Activated CD4-positive, alpha-beta T cell treated with anti-CD3 and anti-CD28 coated beads, Interleukin-2, Interleukin-6, amounts not matched to agents 100 ng/mL and 50 ng/mL, durations not matched to agents 16 hours and 8 hours (primary cell): ENCODE measurements at regions not wholly inside any gene's neighbourhood (a gene's known extent, or its start where the extent isn't known, plus 50 kb on each side); places are given as distances from the start of the nearest gene placed in this dataset.

Experiments
- DNase-seq: peaks from one replicate; pipeline ENCODE4 v3.0.0-alpha.2; 2020

DNA sequence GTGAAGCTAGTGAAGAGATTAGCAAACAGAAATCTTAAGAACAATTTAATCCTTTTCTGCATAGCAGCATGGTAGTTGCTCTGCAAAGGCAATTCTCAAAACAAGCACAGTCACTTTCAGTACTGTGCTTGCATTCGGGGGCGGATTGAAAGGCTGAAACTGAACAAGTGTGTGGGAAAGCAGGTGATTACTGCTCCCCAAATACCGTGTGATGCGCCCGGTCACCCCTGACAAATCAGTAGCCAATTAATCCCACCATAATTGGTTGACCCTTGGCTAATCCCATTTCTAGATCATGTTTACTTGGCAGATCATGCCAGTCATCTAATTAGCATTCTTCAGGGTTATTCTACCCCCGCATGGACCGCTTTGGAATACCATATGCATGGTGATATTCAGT is 76.5 kb upstream of the ADRB1 start:
- no peak for DNase-seq

DNA sequence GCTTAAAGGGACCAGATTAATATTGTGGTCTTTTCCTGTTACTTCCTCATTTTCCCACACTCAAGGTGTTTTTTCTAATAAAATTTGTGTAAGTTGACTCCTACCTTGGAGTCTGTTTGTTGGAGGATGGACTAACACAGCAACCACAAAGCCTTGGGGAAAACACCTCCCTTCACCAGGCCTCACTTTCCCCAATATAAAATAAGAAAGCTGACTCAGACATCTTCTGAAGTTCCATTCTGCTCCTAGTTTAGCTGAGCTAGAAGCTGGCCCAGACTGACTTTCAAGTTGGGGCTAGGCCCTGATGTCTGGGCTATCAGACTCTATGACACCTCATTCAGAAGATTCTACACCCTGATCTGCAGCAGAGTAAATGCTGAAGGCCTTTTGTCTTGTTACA is 73.0 kb upstream of the ADRB1 start:
- no peak for DNase-seq

DNA sequence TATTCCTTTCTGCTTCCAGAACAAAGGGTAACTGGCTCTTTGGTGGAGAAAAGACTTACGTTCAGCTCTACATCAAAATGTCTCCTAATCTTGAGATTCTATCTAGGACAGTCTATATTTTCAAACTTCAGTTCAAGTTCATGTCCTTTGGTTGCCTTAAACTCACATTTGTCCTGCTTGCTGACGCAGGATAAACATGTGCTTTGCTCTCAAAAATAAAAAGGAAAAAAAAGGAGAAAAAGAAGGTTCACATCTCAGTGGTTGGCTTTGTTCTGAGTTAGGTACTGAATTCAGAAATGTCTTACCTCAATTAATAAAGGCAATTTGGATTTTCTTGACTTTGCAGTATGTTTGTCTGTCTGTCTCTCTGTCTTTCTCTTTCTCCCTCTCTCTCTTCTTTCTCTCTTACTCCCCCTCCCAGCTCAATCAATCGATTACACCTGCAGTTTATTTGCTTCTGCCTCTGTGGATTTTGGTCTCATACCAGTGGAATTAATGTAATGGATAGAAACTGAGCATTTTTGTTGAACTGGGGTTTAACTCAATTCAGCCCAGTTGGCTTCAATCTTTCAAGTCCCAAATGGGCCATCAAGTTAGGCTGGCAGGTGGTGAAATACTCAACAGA is 72.2 kb upstream of the ADRB1 start:
- no peak for DNase-seq

DNA sequence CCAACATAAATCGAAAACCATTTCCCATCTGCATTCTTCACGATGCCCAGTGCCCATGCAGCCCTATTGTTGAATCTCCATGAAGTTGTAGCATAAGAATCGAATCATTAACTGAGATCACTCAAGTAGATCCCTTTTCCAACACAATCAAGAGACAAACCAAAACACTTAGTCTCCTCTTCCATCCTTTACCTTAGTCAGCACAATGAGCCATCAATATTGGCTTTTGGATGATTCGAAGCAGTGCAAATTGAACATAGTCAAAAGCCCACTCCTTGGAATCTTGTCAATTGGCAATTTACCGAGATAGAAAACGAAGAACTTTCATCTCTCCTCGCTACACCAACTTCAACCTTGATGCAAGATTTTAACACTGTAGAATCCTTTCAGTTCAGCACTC is 66.5 kb upstream of the ADRB1 start:
- DNase-seq, result no peak

DNA sequence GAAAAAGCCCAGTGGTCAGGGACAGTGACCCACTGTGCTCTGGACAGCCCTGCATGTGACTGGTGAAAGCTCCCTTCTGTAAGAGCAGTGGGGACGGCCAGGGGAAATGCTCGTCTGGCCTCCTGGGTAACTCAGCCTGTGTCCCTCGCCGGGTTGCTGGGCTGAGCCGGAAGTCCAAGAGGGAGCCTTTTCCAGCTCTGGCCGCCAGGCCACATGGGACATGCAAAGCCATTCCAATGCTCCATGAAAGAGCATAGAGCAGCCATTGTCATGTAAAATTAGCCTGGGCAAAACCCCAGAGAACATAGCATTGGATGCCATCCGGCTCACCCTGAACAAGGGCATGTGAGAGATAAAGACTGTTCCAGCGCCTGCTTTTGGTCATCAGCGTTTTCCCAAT is 64.9 kb upstream of the ADRB1 start:
- DNase-seq, result no peak

DNA sequence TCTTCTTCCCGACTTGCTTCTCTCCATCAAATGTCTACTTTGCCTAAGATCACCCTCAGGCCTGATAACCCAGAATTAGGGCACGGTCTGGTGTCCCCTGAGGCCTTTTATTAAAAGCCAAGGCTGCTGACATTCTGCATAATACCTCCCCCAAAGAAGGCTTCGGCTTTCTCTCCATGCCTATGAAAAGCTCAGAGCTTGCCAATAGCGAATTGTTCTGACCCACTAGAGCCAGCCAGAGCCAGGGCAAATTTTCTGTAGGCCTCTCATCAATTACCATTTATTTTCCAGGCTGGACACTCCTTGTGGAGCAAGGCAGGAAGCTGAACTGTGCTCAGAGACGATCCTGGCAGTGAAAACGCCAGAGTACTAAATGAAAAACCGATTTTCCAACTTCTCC is 64.3 kb upstream of the ADRB1 start:
- no peak for DNase-seq

DNA sequence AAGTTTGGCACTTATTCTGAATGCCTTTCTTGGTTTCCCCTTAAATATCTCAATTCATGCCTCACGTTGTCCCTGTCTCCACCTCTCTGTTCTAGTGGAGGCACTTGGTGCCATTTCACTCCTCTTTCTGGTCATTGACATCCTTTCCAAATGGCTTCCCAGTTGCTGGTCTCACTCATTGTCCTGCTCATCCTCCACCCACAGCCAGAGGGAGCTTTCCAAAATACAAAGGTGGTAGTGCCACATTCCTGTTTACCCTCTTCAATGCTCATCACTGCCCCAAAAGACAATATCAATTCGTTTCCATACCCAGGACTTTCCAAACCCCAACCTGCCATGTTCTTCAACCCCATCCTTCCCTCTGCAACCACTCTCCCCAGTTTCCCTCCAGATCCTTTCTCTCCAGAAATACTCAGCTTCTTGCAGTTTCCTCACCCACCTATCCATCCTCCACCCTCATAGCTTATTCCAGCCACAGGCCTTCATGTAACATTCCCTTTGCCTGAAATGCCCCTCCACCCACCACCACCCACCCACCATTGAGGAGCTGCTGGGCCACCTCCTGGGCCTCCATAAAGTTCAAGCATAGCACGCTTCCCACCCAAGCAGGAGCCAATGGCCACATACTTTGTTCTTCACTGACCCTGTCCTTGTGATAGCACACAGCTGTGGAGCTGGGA is 63.1 kb upstream of the ADRB1 start:
- DNase-seq, result no peak

DNA sequence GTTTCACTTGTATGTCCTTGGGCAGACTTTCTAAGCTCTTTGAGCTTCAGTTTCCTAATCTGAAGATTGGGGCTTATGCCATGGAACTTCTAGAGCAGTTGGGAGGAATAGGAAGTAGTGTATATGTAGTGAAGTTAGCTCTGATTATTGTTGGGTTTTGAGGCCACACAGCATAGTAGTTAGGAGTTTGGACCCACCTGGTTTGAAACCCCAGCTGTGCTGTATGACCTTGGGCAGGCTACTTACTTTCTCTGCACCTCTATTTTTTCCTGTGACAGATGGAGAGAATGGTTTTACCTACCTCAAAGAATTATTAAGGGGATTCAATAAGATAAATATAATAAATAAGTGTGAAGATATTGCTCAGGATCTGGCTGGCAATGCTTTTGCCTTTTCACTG is 61.4 kb upstream of the ADRB1 start:
- DNase-seq, result no peak

DNA sequence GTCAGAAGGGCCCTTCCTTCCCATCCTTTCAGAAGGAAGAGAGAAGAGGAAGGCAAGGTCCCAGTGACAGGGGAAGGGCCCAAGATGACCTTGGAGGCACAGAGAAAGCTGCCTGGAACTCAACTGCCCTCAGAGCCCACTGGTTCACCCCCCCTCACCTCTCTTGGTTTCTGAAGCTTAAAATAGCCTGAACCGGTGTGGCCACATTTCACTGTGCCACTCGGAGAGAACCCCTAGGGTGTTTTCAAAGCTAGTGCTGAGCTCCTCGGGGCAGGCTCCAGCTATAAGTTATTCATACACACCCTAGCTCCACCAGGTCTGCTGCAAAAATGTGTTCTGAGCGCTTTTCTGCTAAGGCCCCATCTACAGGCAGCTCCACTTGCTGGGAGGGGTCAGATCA is 60.9 kb upstream of the ADRB1 start:
- no peak for DNase-seq

DNA sequence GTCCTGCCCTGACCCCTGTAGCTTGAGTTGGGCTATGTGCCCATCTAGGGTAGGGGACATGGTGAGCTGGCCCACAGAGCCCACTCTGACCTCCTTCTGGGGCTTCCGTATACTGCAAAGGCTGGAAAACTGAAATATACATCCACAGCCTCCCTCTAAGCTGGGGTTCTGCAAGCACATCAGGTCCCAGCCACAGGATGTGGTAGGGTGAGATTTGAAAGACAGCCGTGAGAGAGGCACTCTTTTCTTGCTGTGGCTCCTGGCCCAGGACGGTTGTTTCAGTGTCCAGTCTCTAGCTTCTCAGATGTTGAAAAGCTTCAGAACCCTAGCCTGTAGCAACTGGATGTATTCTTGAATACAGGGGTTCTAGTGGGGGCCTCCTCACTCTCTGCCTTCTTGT is 60.1 kb upstream of the ADRB1 start:
- DNase-seq, result no peak

DNA sequence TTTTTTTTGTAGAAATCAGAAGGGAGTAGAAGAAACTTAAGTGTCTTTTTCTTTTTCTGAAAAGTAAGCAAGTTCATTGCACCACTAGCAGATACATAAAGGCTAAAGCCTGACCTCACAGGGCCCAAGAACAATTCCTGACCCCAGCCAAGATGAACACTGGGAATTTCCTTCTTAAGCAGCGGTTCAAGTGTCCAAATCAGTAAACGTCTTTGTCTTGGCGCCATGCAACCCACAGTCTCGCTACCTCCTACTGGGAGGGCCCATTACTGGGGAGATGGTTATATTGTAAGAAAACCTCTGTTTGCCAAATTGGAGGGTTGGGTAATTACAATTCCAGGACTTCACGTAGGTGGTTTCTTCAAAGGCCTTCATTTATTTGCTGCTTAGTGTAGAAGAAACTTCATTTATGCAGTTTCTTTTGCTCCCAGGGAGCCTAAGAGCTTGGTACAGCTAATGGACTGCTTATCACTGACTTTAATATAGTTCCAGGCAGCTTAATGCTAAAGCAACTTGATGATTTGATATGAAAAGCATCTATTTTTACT is 58.3 kb upstream of the ADRB1 start:
- DNase-seq, result no peak

DNA sequence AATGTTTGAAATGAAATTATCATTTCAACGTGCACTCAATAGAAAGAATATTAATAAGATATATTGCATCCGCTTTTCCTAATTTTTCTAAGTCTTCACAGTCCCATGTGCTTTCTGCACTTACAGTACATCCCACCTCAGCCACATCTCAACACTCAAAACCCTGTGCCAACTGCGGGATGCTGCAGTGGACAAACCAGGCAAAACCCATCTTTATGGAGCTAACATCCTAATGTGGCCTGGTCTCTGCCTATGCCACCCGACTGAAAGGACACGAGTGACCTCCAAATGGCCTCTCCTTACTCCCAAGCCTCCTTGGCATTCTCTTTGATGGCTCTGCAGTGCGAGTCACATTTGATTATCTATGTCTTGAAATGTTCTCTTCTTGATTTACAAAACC is 57.4 kb upstream of the ADRB1 start:
- DNase-seq, result no peak

DNA sequence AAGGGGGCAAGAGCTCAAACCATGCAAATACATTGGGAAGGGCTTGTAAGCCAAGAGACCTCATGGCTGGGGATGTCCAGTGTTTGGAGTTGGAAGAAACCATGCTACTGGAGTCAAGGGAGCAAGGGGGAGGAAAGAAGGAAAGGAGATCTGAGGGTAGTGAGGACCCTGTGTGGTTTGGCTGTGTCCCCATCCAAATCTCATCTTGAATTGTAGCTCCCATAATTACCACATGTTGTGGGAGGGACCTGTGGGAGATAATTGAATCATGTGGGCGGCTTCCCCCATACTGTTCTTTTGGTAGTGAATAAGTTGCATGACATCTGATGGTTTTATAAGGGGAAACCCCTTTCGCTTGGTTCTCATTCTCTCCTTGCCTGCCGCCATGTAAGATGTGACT is 56.5 kb upstream of the ADRB1 start:
- DNase-seq, result no peak

DNA sequence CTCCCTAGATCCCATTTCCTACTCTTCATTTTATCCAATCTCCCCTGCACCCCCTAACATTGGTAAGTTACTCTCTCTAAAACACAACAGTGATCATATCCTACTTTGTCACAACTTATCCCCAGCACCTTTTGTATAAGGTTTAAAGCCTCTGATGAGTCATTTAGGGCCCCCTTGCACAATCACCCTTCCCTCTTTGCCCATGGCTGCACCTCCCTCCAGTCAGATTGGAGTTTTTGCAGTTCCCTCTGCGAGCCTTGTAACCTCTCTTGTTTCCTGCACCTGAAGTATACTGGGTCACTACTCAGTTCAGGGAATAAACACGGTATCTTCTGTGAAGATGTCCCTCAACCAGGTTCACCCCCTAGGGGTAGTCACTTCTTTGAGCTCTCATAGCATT is 55.9 kb upstream of the ADRB1 start:
- DNase-seq, result peak; percentile 34

DNA sequence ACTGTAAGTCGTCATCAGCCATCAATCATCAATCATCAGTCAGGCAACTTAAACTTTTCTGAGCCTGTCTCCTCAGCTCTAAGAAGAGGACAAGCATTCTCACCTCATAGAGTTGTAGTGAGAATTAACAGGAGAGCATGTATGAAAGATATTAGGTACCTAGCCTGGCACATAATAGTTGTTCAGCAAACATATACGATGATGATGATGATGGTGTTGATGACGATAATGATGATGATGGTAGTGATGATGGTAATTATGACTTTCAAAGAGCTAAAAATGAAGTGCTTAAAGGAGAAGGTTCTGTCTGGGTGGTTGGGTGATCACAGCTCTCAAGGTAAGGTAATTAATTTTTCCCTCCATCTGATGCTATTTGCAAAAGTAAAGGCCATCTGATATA is 55.1 kb upstream of the ADRB1 start:
- DNase-seq, result no peak

DNA sequence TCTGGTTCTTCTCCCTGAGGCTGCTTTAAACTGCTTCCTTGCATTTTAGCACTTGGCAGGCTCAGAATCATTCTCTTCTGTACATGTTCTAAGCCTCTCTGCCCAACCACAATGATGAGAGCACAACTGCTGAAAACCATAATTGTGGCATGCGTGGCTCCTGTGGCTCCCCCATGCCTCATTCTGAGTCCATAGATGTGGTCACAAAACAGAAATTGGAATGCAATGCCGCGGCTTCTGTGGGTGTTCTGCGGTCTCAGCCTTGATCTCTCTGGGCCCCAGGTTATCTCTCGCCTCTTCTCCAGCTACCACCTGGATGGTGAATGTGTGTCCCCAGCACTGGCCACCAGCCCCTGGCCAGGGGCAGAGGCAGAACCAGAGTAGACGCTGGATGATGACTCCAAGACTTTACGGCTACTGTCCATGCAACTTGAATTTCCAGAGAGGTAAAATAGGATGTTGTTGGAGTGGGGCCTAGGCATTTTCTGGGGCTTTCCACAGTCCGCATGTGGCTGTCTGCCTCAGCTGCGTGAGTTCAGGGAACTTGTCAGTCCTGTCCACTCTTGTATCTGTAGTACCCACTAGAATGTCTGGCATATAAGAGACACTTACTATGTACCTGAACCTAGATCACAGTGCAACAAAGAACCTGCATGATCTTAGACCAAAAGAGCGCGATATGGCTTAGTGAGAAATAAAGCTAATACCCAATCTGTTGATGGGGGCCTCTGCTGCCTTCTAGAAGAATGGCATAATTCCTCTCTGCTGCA is 52.4 kb upstream of the ADRB1 start:
- peak; percentile 53 for DNase-seq

DNA sequence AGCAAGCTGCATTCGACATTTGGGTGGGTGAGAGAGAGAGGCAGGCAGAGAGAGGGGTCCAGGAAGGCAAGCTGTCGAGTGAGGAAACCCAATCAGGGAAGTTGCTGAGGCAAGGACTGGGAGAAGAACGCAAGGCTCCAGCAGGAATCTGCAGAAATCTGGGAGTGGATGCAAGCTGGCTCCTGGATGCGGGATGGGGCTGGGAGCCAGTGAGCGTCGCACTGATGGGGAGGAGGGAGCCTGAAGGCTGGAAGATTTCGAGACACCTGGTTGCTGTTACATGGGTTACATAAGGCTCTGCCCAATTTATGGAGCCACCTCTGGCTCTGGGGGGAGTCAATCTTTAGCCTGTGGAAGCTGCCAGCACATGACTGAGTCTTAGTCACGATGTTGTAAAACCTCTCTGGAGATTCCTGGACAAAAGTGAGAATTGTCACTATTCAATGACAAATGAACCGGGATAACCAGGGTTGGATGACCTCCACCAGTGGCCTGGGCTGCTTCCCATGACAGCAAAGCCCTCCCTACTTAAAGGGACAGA is 51.1 kb upstream of the ADRB1 start:
- no peak for DNase-seq

DNA sequence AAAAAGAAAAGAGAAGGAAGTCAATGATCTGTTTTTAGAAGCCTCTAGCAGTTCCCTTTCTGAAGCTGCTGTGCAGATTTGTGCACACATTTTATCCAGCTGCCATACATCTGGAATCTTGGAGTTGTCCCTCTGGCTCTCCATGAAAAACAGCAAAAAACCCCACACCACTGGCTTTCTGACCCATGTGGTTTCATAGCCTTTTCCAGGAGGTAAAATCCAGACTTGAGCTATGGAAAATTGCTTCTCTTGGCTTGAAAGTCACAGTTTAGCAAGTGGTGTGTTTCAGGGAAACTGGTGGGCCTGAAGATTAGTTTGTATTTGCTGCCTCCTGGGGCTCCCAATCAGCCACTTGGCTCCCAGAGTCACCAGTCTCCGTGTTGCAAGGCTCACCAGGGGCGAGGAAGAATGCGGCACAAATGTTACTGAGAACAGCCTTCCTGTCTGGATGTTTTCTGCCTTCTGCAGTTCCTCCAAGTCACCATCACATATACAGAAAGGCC is 50.1 kb upstream of the ADRB1 start:
- no peak for DNase-seq
